ENCODE measurements at regions not wholly inside any gene's neighbourhood (a gene's known extent, or its start where the extent isn't known, plus 50 kb on each side); places are given as distances from the start of the nearest gene placed in this dataset.
"Not testable (repeated sequence)": the region's sequence is repeated elsewhere in the genome, so short reads cannot be mapped to it uniquely, and the experiment has no call there.

- DNase-seq (ENCODE audit: low read depth, low spot score): not testable (repeated sequence)
Observed at GRCh38 chr1:30204916-30205315, 518.5 kb downstream of the MATN1 start.

- no peak for DNase-seq (ENCODE audit: low read depth, low spot score)
Observed at GRCh38 chr1:30201015-30201414, 522.4 kb downstream of the MATN1 start.

GRCh38 chr1:30200161-30200560 is 523.2 kb downstream of the MATN1 start:
- DNase-seq (ENCODE audit: low read depth, low spot score): no peak

GRCh38 chr1:30199563-30199962 is 523.8 kb downstream of the MATN1 start:
- DNase-seq (ENCODE audit: low read depth, low spot score): no peak

- no peak for DNase-seq (ENCODE audit: low read depth, low spot score)
Observed at GRCh38 chr1:30198795-30199403, 524.5 kb downstream of the MATN1 start.

- DNase-seq (ENCODE audit: low read depth, low spot score): no peak
Observed at GRCh38 chr1:30198451-30198760, 525.0 kb downstream of the MATN1 start.

GRCh38 chr1:30197639-30198450 is 525.5 kb downstream of the MATN1 start:
- DNase-seq (ENCODE audit: low read depth, low spot score): peak; percentile 2

GRCh38 chr1:30196872-30197638 is 526.3 kb downstream of the MATN1 start:
- no peak for DNase-seq (ENCODE audit: low read depth, low spot score)

- DNase-seq (ENCODE audit: low read depth, low spot score): no peak
Observed at GRCh38 chr1:30196457-30196856, 526.9 kb downstream of the MATN1 start.

GRCh38 chr1:30195424-30196134 is 527.8 kb downstream of the MATN1 start:
- DNase-seq (ENCODE audit: low read depth, low spot score): no peak

GRCh38 chr1:30194741-30195423 is 528.5 kb downstream of the MATN1 start:
- DNase-seq (ENCODE audit: low read depth, low spot score): no peak

- no peak for DNase-seq (ENCODE audit: low read depth, low spot score)
Observed at GRCh38 chr1:30194046-30194619, 529.3 kb downstream of the MATN1 start.

GRCh38 chr1:30192969-30193630 is 530.3 kb downstream of the MATN1 start:
- no peak for DNase-seq (ENCODE audit: low read depth, low spot score)

- no peak for DNase-seq (ENCODE audit: low read depth, low spot score)
Observed at GRCh38 chr1:30191154-30191702, 532.2 kb downstream of the MATN1 start.

- DNase-seq (ENCODE audit: low read depth, low spot score): no peak
Observed at GRCh38 chr1:30190511-30191153, 532.8 kb downstream of the MATN1 start.

- no peak for DNase-seq (ENCODE audit: low read depth, low spot score)
Observed at GRCh38 chr1:30189818-30190500, 533.4 kb downstream of the MATN1 start.

GRCh38 chr1:30188999-30189398 is 534.4 kb downstream of the MATN1 start:
- DNase-seq (ENCODE audit: low read depth, low spot score): no peak

- DNase-seq (ENCODE audit: low read depth, low spot score): no peak
Observed at GRCh38 chr1:30188329-30188728, 535.1 kb downstream of the MATN1 start.

GRCh38 chr1:30187413-30188023 is 535.9 kb downstream of the MATN1 start:
- DNase-seq (ENCODE audit: low read depth, low spot score): no peak

Data from astrocyte of the hippocampus (primary cell).